ENCODE measurements at regions not wholly inside any gene's neighbourhood (a gene's known extent, or its start where the extent isn't known, plus 50 kb on each side); places are given as distances from the start of the nearest gene placed in this dataset.
"Not testable (repeated sequence)": the region's sequence is repeated elsewhere in the genome, so short reads cannot be mapped to it uniquely, and the experiment has no call there.

DNA sequence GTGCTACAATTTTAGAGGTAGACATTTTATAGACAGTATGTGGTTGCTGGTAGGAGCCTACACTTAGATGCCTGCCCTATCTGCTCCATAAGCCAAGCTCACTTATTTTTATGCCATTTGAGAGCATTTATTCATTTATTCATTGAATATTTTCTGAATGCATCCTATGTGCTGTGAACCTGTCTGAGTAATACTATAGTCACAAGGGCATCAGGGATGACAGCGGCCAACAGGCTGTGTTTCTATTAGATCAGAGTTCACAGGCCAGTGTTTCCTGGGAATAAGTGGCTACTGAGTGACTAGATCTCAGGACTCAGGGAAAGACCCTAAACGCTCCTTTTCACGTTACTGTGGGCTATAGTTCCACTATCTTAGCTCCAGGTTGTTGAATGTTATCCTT, 235.2 kb upstream of the MSX2 start:
- Mint-ChIP-seq H3K36me3 (ENCODE audit: low read depth) (no peaks in the 10 kb centered on the region), H3K27ac (no peak overlapping the region), H3K27me3 (peaks cover 18% of the 10 kb centered on the region), H3K4me3 (no peak overlapping the region), H3K9me3 (peaks cover 4% of the 10 kb centered on the region), H3K4me1 (ENCODE audit: low read depth) (no peaks in the 10 kb centered on the region)

DNA sequence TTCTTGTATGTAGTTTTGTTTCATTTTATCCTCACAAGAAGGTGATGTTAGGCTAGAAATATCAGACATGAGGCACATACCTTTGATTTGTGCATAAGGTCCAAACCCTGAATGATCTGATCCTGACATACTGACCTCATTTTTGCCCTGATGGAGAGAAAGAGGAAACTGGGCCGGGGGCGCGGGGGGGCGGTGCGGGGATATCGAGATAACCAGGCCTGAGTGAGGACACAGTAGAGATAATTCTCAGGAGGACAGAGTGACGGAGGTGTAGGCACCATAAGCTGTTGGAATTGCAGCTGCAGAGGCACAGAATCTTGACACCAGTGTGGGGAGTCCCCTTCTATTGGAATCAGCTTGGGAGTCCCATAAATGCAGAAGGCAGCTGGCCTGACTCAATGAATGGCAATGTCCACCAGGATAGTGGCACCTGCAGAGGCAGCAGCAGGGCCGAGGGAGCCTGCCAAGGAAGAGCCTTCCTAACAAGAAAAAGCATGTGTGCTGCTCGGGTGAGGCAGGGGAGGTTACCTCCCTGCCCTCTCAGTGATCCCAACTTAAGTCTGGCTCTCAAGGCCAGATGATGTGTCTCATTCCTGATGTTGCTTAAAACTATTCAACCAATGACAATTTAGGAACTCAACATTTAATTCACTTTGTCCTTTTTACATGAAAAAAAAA, 234.3 kb upstream of the MSX2 start:
- no peak overlapping the region for H3K27ac Mint-ChIP-seq
- H3K4me3 Mint-ChIP-seq = no peak overlapping the region
- no peaks in the 10 kb centered on the region for H3K36me3 Mint-ChIP-seq (ENCODE audit: low read depth)
- H3K27me3 Mint-ChIP-seq = peaks cover 14% of the 10 kb centered on the region
- no peaks in the 10 kb centered on the region for H3K9me3 Mint-ChIP-seq
- no peaks in the 10 kb centered on the region for H3K4me1 Mint-ChIP-seq (ENCODE audit: low read depth)

DNA sequence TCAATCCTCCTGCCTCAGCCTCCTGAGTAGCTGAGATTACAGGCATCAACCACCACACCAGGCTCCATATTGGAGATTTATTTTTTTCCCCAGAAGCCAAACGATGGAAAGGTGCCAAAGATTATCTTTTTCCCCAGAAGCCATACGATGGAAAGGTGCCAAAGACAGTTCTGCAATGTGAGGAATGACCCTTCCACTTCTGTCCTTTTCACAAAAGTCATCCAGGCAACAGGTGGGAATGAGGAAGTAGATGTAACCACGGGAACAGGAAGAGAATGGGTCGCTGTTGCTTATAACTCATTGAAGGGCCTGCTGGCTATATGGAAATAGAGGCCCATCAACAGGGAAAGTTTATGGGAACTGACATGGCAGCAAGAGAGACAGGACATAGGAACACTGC, 233.7 kb upstream of the MSX2 start:
- no peak overlapping the region for H3K27ac Mint-ChIP-seq
- H3K9me3 Mint-ChIP-seq = no peaks in the 10 kb centered on the region
- no peak overlapping the region for H3K4me3 Mint-ChIP-seq
- no peaks in the 10 kb centered on the region for H3K4me1 Mint-ChIP-seq (ENCODE audit: low read depth)
- peaks cover 11% of the 10 kb centered on the region for H3K27me3 Mint-ChIP-seq
- H3K36me3 Mint-ChIP-seq (ENCODE audit: low read depth) = no peaks in the 10 kb centered on the region

DNA sequence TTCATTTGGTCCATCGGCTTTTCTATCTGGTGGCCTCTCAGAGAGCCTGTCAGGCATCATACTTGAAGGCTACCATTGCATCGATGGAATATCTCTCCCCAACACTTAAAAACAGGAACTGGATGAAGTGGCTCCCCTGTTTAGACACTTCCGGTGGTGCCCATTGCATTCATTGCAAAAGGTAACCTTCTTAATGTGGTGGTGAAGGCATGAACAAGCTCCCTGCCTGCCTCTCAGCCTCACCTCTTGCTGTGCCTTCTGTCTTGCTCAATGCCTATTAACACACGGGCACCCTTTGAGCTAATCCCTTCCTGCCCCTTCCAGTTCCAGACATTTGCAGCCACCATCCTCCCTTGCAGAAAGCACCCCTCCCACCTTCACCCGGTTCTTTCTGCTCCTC, 233.1 kb upstream of the MSX2 start:
- no peak overlapping the region for H3K27ac Mint-ChIP-seq
- peaks cover 3% of the 10 kb centered on the region for H3K9me3 Mint-ChIP-seq
- no peaks in the 10 kb centered on the region for H3K4me1 Mint-ChIP-seq (ENCODE audit: low read depth)
- H3K27me3 Mint-ChIP-seq = peaks cover 8% of the 10 kb centered on the region
- no peaks in the 10 kb centered on the region for H3K36me3 Mint-ChIP-seq (ENCODE audit: low read depth)
- no peak overlapping the region for H3K4me3 Mint-ChIP-seq

DNA sequence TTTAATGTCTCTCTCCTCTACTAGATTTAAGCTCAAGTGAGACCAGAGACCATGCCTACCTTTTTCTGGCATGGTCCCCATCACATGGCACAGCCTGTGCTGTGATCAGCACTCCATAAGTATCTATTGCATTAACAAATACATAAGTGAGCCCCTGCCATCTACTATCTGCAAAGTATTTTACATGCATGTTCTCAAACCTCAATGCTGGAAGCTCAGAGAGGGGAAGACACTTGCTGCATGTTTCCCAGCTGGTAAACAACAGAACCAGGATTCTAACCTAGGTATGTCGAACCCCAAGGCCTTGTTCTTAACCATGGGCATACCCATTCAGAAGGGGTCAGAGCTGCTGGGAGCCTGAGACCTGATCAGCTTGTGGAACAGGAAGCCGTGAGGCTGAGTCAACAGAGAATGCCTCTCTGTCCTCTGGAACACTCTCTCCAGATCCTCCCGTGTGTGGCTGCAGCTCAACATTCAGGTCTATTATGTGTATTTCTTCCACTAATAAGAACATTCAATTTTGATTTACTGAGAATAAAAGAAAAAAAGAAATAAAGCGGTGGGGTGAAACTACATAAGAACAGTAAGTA, 232.5 kb upstream of the MSX2 start:
- H3K27ac Mint-ChIP-seq = no peak overlapping the region
- H3K36me3 Mint-ChIP-seq (ENCODE audit: low read depth) = no peaks in the 10 kb centered on the region
- H3K4me3 Mint-ChIP-seq = no peak overlapping the region
- no peaks in the 10 kb centered on the region for H3K4me1 Mint-ChIP-seq (ENCODE audit: low read depth)
- H3K27me3 Mint-ChIP-seq = peaks cover 7% of the 10 kb centered on the region
- H3K9me3 Mint-ChIP-seq = peaks cover 3% of the 10 kb centered on the region

DNA sequence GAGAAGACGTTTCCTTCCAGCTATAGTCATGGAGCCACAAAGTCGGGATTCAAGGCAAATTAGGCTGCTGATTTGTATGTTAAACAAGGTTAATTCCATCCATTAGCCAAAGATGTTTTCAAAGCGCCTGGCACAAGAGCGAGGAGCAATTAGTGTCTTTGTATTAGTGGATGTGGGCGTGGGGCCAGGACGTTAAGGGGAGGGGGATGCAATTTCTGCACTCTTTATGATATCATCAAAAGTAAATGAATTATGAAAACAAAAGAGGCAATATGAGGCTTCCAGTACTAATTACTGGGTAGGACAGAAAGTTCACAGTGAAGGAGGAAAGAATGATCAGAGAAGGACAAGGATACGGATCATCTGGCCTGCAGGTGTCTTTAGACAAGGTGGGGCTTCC, 230.9 kb upstream of the MSX2 start:
- Mint-ChIP-seq H3K27me3 (no peaks in the 10 kb centered on the region), H3K4me3 (no peak overlapping the region), H3K4me1 (ENCODE audit: low read depth) (no peaks in the 10 kb centered on the region), H3K27ac (no peak overlapping the region), H3K36me3 (ENCODE audit: low read depth) (no peaks in the 10 kb centered on the region), H3K9me3 (peaks cover 9% of the 10 kb centered on the region)

DNA sequence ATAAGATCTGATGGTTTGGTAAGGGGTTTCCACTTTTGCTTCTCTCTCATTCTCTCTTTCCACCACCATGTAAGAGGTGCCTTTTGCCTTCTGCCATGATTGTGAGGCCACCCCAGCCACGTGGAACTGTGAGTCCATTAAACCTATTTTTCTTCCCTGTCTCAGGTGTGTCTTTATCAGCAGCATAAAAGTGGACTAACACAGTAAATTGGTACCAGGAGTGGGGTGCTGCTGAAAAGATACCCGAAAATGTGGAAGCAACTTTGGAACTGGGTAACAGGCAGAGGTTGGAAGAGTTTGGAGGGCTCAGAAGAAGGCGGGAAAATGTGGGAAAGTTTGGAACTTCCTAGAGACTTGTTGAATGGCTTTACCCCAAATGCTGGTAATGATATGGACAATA, 226.4 kb upstream of the MSX2 start:
- H3K36me3 Mint-ChIP-seq (ENCODE audit: low read depth); H3K27ac Mint-ChIP-seq; H3K4me1 Mint-ChIP-seq (ENCODE audit: low read depth); H3K4me3 Mint-ChIP-seq; H3K27me3 Mint-ChIP-seq: not testable (repeated sequence)
- H3K9me3 Mint-ChIP-seq = peaks cover 13% of the 10 kb centered on the region

DNA sequence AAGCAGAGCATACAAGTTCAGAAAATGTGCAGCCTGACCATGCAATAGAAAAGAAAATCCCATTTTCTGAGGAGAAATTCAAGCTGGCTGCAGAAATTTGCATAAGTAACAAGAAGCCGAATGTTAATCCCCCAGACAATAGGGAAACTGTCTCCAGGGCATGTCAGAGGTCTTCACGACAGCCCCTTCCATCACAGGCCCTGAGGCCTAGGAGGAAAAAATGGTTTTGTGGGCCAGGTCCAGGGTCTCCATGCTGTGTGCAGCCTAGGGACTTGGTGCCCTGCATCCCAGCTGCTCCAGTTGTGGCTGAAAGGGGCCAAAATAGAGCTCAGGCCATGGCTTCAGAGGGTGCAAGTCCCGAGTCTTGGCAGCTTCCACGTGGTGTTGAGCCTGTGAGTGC, 225.8 kb upstream of the MSX2 start:
- not testable (repeated sequence) for H3K27ac Mint-ChIP-seq; H3K4me1 Mint-ChIP-seq (ENCODE audit: low read depth); H3K4me3 Mint-ChIP-seq; H3K36me3 Mint-ChIP-seq (ENCODE audit: low read depth); H3K27me3 Mint-ChIP-seq
- H3K9me3 Mint-ChIP-seq = peaks cover 13% of the 10 kb centered on the region

DNA sequence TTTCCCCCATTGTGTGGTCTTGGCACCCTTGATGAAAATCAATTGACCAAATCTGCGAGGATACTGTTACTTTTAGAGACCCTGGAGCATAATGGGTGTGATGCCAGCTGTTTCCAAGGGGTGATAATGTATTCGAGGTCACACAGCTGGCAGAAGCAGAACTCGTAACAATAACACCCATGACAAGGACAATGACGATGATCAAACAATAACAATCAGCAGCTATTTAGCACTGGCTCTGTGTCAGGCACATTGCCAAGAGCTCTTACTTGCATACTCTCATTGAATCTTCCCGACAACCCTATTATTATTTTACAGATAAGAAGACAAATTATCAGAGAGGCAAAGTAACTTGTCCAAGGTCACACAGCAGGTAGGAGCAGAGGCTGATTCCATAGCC, 223.7 kb upstream of the MSX2 start:
- no peak overlapping the region for H3K4me3 Mint-ChIP-seq
- no peaks in the 10 kb centered on the region for H3K4me1 Mint-ChIP-seq (ENCODE audit: low read depth)
- peaks cover 3% of the 10 kb centered on the region for H3K27me3 Mint-ChIP-seq
- H3K9me3 Mint-ChIP-seq = peaks cover 17% of the 10 kb centered on the region
- H3K27ac Mint-ChIP-seq = no peak overlapping the region
- H3K36me3 Mint-ChIP-seq (ENCODE audit: low read depth) = no peaks in the 10 kb centered on the region

DNA sequence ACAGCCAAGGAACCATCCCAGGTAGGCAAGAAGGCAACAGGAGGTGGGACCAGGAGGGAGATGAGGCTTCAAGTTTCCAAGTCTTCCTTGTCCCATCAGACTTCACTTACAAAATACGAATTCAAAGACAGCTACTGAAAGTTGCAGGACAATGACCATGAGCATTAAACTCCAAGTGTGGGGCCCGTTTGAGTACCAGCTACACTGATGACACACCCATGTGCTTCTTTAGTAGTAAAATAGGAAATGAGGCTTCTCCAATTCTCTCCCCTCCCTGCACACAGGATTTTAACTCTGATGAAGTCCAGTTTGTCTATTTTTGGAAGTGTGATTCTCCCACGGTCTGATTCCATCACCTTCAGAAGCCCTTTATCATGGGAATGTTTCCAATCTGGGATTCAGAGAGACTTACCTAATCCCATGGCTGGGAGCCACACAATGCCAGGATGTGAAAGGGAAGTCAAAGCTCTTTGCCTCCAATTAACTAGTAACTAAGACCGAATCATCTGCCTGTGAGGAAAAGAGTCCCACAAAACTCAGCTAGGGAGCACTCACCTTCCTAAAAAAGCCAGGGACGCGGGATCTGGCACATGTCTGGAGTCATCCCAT, 222.8 kb upstream of the MSX2 start:
- no peaks in the 10 kb centered on the region for H3K4me1 Mint-ChIP-seq (ENCODE audit: low read depth)
- no peak overlapping the region for H3K27ac Mint-ChIP-seq
- no peak overlapping the region for H3K4me3 Mint-ChIP-seq
- peaks cover 14% of the 10 kb centered on the region for H3K9me3 Mint-ChIP-seq
- no peaks in the 10 kb centered on the region for H3K36me3 Mint-ChIP-seq (ENCODE audit: low read depth)
- H3K27me3 Mint-ChIP-seq = peaks cover 3% of the 10 kb centered on the region

DNA sequence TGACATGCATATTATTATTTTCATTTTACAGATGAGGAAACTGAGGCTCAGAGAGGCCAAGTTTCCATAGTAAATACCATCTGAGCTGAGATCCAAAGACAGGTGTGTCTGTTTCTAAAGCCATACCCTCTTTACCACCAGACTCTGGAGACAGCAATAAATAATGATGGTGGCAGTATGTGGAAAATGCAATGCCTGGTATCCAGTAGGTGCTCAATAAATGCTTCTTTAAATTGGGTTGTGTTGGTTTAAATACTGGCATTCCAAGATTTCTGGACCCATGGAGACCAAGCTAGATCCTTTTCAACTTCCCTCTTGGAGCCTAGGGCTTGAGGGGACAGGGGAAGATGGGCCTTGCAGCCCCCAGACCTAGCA, 221.3 kb upstream of the MSX2 start:
- Mint-ChIP-seq H3K27ac (no peak overlapping the region), H3K36me3 (ENCODE audit: low read depth) (no peaks in the 10 kb centered on the region), H3K27me3 (peaks cover 3% of the 10 kb centered on the region), H3K4me3 (no peak overlapping the region), H3K4me1 (ENCODE audit: low read depth) (no peaks in the 10 kb centered on the region), H3K9me3 (peaks cover 11% of the 10 kb centered on the region)

DNA sequence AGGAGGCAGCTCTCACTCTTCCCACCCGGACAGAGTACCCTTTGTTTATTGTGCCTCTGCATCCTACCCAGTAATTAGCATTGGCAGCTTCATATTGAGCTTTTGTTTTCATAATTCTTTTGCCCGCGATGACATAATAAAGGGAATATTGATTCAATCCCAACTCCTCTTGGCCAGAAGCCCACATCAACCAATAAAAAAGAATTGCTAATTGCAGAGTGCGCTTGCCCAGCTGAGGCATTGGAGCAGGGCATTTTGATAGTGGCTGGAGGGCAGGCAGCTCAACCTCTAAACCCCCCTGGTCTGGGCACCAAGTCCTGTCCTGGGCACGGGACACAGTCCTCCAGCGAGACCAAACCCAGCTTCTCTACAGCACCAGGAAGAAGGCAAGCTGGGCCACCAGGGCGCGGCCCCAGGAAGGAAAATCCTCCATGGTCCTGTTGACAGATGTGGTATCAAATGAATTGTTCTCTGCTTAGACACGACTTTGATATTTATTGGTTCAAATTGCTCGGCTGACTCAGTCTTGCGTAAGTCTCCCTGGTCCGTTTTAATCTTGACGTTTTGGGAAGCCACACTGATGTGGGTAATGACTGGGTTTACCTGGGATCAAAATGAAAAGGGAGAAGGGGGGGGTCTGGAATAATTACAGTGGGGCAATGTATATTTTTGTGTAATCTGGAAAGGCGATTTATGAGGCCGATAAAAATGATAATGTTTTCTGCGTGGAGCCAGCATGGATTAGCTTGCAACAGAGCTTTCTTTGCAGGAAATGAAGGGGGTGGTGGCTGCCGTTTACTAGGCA, 220.7 kb upstream of the MSX2 start:
- Mint-ChIP-seq H3K27me3 (peaks cover 3% of the 10 kb centered on the region), H3K4me3 (no peak overlapping the region), H3K27ac (no peak overlapping the region), H3K4me1 (ENCODE audit: low read depth) (no peaks in the 10 kb centered on the region), H3K36me3 (ENCODE audit: low read depth) (no peaks in the 10 kb centered on the region), H3K9me3 (peaks cover 8% of the 10 kb centered on the region)

DNA sequence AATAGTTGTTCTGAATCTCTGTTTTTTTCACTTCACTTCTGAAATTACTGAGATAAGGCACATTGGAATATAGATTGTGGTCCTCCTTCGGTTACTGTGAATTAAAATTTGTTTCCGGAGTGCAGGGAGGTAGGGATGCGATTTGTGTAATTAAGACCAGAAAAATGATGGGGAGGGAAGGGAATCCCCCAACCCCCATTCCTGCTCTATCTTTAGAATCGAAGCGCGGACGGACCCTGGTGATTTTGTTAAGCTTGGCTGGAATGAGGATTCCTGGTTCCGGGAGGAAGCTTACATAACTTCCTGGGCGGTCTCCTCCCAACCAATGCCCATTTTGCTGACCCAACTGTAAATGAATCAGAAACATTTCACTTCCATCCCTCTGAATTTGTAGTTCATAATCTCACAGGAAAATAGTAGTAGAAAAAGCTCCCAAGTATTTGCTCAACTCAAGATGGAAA, 220.1 kb upstream of the MSX2 start:
- no peak overlapping the region for H3K4me3 Mint-ChIP-seq

DNA sequence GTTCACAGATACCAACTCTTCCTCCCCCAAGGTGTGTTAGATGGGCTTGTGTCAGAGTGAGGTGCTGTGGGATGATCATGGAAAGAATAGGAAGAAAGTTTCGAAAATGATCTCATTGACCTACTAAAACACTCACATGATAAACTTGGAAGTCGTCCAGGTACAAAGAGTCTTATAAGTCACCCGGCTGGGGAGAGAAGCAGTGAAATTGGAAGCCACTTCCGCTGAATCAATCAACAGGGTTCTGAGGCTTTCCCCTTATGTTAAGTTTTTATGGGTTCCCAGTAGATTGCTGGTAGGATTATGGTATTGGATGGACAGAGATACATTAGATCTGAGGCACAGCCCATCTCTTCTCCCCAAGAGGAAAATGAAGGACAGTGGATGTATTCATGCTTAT, 218.8 kb upstream of the MSX2 start:
- no peaks in the 10 kb centered on the region for H3K4me1 Mint-ChIP-seq (ENCODE audit: low read depth)
- no peak overlapping the region for H3K4me3 Mint-ChIP-seq
- H3K27me3 Mint-ChIP-seq = peaks cover 3% of the 10 kb centered on the region
- H3K36me3 Mint-ChIP-seq (ENCODE audit: low read depth) = no peaks in the 10 kb centered on the region
- no peak overlapping the region for H3K27ac Mint-ChIP-seq
- peaks cover 5% of the 10 kb centered on the region for H3K9me3 Mint-ChIP-seq

More for the DNA sequence above, 220.1 kb upstream of the MSX2 start:
- Mint-ChIP-seq H3K4me1 (ENCODE audit: low read depth) (no peaks in the 10 kb centered on the region), H3K9me3 (peaks cover 8% of the 10 kb centered on the region), H3K27me3 (peaks cover 3% of the 10 kb centered on the region), H3K27ac (no peak overlapping the region), H3K36me3 (ENCODE audit: low read depth) (no peaks in the 10 kb centered on the region)

DNA sequence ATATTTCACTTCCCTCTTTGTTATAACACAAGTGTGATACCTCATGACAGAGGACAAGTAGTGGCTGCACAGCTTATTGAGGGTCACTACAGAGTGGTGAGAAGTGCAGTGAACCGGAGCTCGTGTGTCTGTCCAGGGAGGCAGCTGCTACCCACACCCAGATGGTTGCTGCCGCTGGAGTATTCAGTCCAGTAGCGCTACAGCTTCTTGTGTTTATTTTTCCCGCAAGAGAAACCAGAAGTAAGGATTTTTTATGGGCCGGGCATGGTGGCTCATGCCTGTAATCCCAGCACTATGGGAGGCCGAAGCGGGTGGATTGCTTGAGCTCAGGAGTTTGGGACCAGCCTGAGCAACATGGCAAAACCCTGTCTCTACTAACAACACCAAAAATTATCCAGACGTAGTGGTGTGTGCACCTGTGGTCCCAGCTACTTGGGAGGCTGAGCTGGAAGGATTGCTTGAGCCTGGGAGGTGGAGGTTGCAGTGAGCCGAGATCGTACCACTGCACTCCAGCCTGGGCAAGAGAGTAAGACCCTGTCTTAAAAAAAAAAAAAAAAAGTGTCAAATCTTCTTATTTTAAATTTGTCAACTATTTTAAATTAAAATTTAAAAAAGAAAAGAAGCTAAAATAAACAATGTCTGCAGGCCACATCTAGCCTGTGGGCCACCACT, 213.5 kb upstream of the MSX2 start:
- not testable (repeated sequence) for H3K36me3 Mint-ChIP-seq (ENCODE audit: low read depth); H3K9me3 Mint-ChIP-seq; H3K27me3 Mint-ChIP-seq; H3K27ac Mint-ChIP-seq; H3K4me1 Mint-ChIP-seq (ENCODE audit: low read depth); H3K4me3 Mint-ChIP-seq

Data from stimulated activated naive CD8-positive, alpha-beta T cell treated with anti-CD3 and anti-CD28 coated beads, Interleukin-15, Interleukin-2, amounts not matched to agents 100 ng/mL and 50 ng/mL, for 24 hours (primary cell).